ENCODE measurements at regions not wholly inside any gene's neighbourhood (a gene's known extent, or its start where the extent isn't known, plus 50 kb on each side); places are given as distances from the start of the nearest gene placed in this dataset.

DNA sequence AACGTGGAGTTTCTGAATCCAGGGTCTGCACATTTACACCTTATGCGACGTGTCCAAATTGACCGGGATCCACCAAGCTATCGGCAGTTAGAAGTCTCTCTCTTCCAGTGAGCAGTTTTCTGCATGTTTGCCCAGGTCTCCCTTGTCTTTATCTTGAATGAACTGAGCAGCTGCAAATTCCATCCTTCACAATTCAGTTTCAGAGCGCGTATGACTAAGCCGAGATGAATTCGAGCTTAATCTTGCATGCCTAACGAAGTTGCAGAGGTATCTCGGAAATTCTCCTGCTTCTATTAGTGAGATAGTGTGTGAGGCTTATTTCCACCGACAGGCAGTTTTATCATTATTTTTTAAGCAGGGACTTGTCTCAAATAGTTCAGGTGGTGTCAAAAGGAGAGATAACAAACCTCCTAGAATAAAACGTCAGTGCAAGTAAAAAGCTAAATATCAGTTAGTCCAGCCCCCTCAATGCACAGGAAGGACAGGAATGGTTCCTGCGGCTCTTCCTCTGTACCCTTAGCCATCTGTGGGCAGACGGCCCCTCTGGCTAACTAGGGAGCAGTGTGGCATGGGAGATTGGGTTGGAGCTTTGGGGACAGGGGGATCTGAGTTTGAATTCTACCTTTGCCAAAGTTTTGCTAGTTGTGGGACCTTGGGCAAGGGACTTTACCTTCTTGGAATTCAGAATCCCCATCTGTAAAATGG is 93.0 kb upstream of the GPR139 start:
- WGBS, 2 experiments (ENCODE audit: extremely low coverage in 2 of 2, insufficient read length in 1 of 2): 53% methylated on average over 3 of the region's 15 CpGs; no CpG with 5 or more reads in 1 of the 2 experiments
- intact Hi-C loops (cut with micrococcal nuclease): no loop called here
- Histone ChIP-seq H3K56ac (ENCODE audit: extremely low read depth, insufficient read depth, low read length) (no peak overlapping the region), H3K4ac (ENCODE audit: low read depth, low read length) (no peak overlapping the region), H2BK20ac (ENCODE audit: low read depth, low read length) (no peak overlapping the region), H4K8ac (ENCODE audit: low read depth in 2 of 2, low read length in 2 of 2) (no peak overlapping the region), H4K5ac (ENCODE audit: low read depth, low read length) (no peak overlapping the region), H3K36me3 (ENCODE audit: control insufficient read depth, insufficient read depth, low read length) (no peaks in the 10 kb centered on the region), H2BK120ac (ENCODE audit: low read depth, low read length) (no peak overlapping the region), H2AFZ (replicated peaks; ENCODE audit: low read length, poor library complexity) (no peak overlapping the region), H3K18ac (ENCODE audit: low read depth, low read length) (no peak overlapping the region), H3K14ac (replicated peaks; ENCODE audit: low read depth, low read length) (no peak overlapping the region), H4K20me1 (ENCODE audit: insufficient read depth, low read length) (no peaks in the 10 kb centered on the region), H4K91ac (ENCODE audit: insufficient read depth, low read depth, low read length) (no peak overlapping the region), H2AK9ac (replicated peaks; ENCODE audit: low read depth, low read length, poor library complexity) (no peak overlapping the region), H3K27me3 (ENCODE audit: control insufficient read depth, insufficient read depth, low read length) (no peaks in the 10 kb centered on the region), H3K23ac (ENCODE audit: low read depth, low read length) (no peak overlapping the region), H3K9me3 (ENCODE audit: control insufficient read depth, insufficient read depth, low read length) (peaks cover 11% of the 10 kb centered on the region; the same call in 1 of the 2 replicates), H3K27ac (ENCODE audit: insufficient read depth, low read length) (no peak overlapping the region), H2BK15ac (ENCODE audit: low read depth, low read length) (no peak overlapping the region), H2AK5ac (ENCODE audit: low read depth, low read length) (no peak overlapping the region), H2BK5ac (ENCODE audit: low read depth, low read length, poor library complexity, severe bottlenecking) (no peak overlapping the region), H3K4me3 (ENCODE audit: insufficient read depth, low read depth, low read length) (no peak overlapping the region), H3K9ac (ENCODE audit: low read depth, low read length) (no peak overlapping the region), H3K79me1 (ENCODE audit: low read depth in 1 of 2, low read length in 2 of 2) (no peaks in the 10 kb centered on the region), H3K4me2 (ENCODE audit: low read depth, low read length) (no peak overlapping the region), H3K4me1 (ENCODE audit: control insufficient read depth, insufficient read depth, low read length) (no peaks in the 10 kb centered on the region), H3K9me1 (ENCODE audit: insufficient read depth, low read length) (no peaks in the 10 kb centered on the region)
- in situ Hi-C loops (cut with MboI; ENCODE audit: low sequenced_read_pairs): loop anchor here (25.0 kb wide), 1 partner anchor 171 kb away; the partner anchor contains the start of gene GP2
- no peak for TF ChIP-seq SMC3 (IDR thresholded peaks at IDR 0.05; ENCODE audit: low read depth, low read length)
- TF ChIP-seq, protein P1, sequence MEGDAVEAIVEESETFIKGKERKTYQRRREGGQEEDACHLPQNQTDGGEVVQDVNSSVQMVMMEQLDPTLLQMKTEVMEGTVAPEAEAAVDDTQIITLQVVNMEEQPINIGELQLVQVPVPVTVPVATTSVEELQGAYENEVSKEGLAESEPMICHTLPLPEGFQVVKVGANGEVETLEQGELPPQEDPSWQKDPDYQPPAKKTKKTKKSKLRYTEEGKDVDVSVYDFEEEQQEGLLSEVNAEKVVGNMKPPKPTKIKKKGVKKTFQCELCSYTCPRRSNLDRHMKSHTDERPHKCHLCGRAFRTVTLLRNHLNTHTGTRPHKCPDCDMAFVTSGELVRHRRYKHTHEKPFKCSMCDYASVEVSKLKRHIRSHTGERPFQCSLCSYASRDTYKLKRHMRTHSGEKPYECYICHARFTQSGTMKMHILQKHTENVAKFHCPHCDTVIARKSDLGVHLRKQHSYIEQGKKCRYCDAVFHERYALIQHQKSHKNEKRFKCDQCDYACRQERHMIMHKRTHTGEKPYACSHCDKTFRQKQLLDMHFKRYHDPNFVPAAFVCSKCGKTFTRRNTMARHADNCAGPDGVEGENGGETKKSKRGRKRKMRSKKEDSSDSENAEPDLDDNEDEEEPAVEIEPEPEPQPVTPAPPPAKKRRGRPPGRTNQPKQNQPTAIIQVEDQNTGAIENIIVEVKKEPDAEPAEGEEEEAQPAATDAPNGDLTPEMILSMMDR (conservative IDR thresholded peaks at IDR 0.05; ENCODE audit: low read depth, low read length): no peak
- no peak for TF ChIP-seq BHLHE40 (IDR thresholded peaks at IDR 0.05; ENCODE audit: low read depth, low read length)
- no peak for TF ChIP-seq MAZ (IDR thresholded peaks at IDR 0.05; ENCODE audit: borderline replicate concordance, low read depth, low read length)
- no peak for TF ChIP-seq NFE2L2 (IDR thresholded peaks at IDR 0.05; ENCODE audit: low read depth, low read length)
- no peak for TF ChIP-seq RFX5 (IDR thresholded peaks at IDR 0.05; ENCODE audit: low read depth, low read length)
- TF ChIP-seq RCOR1 (IDR thresholded peaks at IDR 0.05; ENCODE audit: insufficient replicate concordance, low read length): no peak
- TF ChIP-seq FOS (IDR thresholded peaks at IDR 0.05; ENCODE audit: low read depth, low read length): no peak
- TF ChIP-seq CEBPB (IDR thresholded peaks at IDR 0.05; ENCODE audit: low read depth, low read length): no peak
- dilution Hi-C loops (cut with HindIII; ENCODE audit: low sequenced_read_pairs, unreplicated experiment): no loop called here
- DNase-seq (no peak), ATAC-seq (ENCODE audit: low read depth) (no peak)
- CTCF ChIA-PET: no interaction called here
- POLR2A ChIA-PET (ENCODE audit: unreplicated experiment): no interaction called here
- no TSS peak for BruUV-seq (replicated peaks)

Measured in IMR-90 (cell line).